ENCODE measurements at regions not wholly inside any gene's neighbourhood (a gene's known extent, or its start where the extent isn't known, plus 50 kb on each side); places are given as distances from the start of the nearest gene placed in this dataset.

GRCh38 chr17:51512220-51512907 lies 252.0 kb downstream of the UTP18 start:
- no peak for TF ChIP-seq CTCF (conservative IDR thresholded peaks at IDR 0.05; ENCODE audit: low read depth in 2 of 2)
- no peak for TF ChIP-seq POLR2AphosphoS5 (IDR thresholded peaks at IDR 0.05; ENCODE audit: low read depth)
